Astrocyte (in vitro differentiated cells and primary cell): ENCODE measurements at regions not wholly inside any gene's neighbourhood (a gene's known extent, or its start where the extent isn't known, plus 50 kb on each side); places are given as distances from the start of the nearest gene placed in this dataset.

Experiments
- CTCF ChIP-seq: IDR thresholded peaks from 2 replicates; pipeline ENCODE4 v1.5.1; 2011; ENCODE audit warnings: low read depth, mild to moderate bottlenecking, inconsistent platforms, low read length, moderate library complexity; ENCODE audit not compliant: insufficient read depth
- EZH2 ChIP-seq: IDR thresholded peaks from 2 replicates; pipeline ENCODE4 v1.6.1; 2012; ENCODE audit warnings: mild to moderate bottlenecking, low read length, inconsistent platforms; ENCODE audit not compliant: insufficient read depth

GRCh38 chr4:20509315-20509714, 190.9 kb upstream of the PACRGL start:
- TF ChIP-seq CTCF, result no peak
- TF ChIP-seq EZH2, result no peak
